ENCODE measurements at regions not wholly inside any gene's neighbourhood (a gene's known extent, or its start where the extent isn't known, plus 50 kb on each side); places are given as distances from the start of the nearest gene placed in this dataset.

GRCh38 chr6:18752278-18753068 lies 365.3 kb downstream of the RNF144B start:
- TF ChIP-seq CTCF (IDR thresholded peaks at IDR 0.05; ENCODE audit: extremely low read depth, missing control alignments): no peak
- DNase-seq (ENCODE audit: low spot score): no peak

GRCh38 chr6:18753076-18753475 lies 365.9 kb downstream of the RNF144B start:
- no peak for DNase-seq (ENCODE audit: low spot score)
- no peak for TF ChIP-seq CTCF (IDR thresholded peaks at IDR 0.05; ENCODE audit: extremely low read depth, missing control alignments)

GRCh38 chr6:18763086-18763485 lies 375.9 kb downstream of the RNF144B start:
- no peak for TF ChIP-seq CTCF (IDR thresholded peaks at IDR 0.05; ENCODE audit: extremely low read depth, missing control alignments)

GRCh38 chr6:18784794-18785193 lies 397.6 kb downstream of the RNF144B start:
- DNase-seq (ENCODE audit: low spot score): no peak
- TF ChIP-seq CTCF (IDR thresholded peaks at IDR 0.05; ENCODE audit: extremely low read depth, missing control alignments): no peak

More at GRCh38 chr6:18763086-18763485, 375.9 kb downstream of the RNF144B start:
- no peak for DNase-seq (ENCODE audit: low spot score)

GRCh38 chr6:18785810-18786490 lies 398.8 kb downstream of the RNF144B start:
- TF ChIP-seq CTCF (IDR thresholded peaks at IDR 0.05; ENCODE audit: extremely low read depth, missing control alignments): no peak

GRCh38 chr6:18792866-18793265 lies 405.7 kb downstream of the RNF144B start:
- no peak for TF ChIP-seq CTCF (IDR thresholded peaks at IDR 0.05; ENCODE audit: extremely low read depth, missing control alignments)

More at GRCh38 chr6:18785810-18786490, 398.8 kb downstream of the RNF144B start:
- no peak for DNase-seq (ENCODE audit: low spot score)

GRCh38 chr6:18795726-18796125 lies 408.6 kb downstream of the RNF144B start:
- no peak for TF ChIP-seq CTCF (IDR thresholded peaks at IDR 0.05; ENCODE audit: extremely low read depth, missing control alignments)
- DNase-seq (ENCODE audit: low spot score): no peak

More at GRCh38 chr6:18792866-18793265, 405.7 kb downstream of the RNF144B start:
- DNase-seq (ENCODE audit: low spot score): no peak

All from GM20000 (cell line).